Keratinocyte (primary cell): ENCODE measurements at regions not wholly inside any gene's neighbourhood (a gene's known extent, or its start where the extent isn't known, plus 50 kb on each side); places are given as distances from the start of the nearest gene placed in this dataset.

Source experiments
- DNase-seq: peaks from one replicate; pipeline ENCODE4 v3.0.0-alpha.2; 2011; ENCODE audit warnings: low read depth, missing footprints, low spot score
- FAIRE-seq: peaks from 2 replicates; lab custom pipeline; 2011; peaks lifted over from hg19 to GRCh38; lab: Jason Lieb, UNC
- H2AFZ ChIP-seq: 2 replicates; pipeline ENCODE4 v1.6.0; 2012; ENCODE audit warnings: low read length, control low read depth, inconsistent platforms; ENCODE audit not compliant: control insufficient read depth
- H3K27ac ChIP-seq: 2 replicates; pipeline ENCODE4 v1.5.1; 2011; ENCODE audit warnings: low read length; ENCODE audit not compliant: control insufficient read depth, insufficient read depth
- H3K27me3 ChIP-seq: 3 replicates; pipeline ENCODE4 v1.6.0; 2011; ENCODE audit warnings: low read length; ENCODE audit not compliant: control insufficient read depth, insufficient read depth; ENCODE audit errors: extremely low read depth
- H3K36me3 ChIP-seq, 2 experiments: 2 replicates in 1 of 2; 3 replicates in 1 of 2; pipeline ENCODE4 v1.5.1; 2011; ENCODE audit warnings: low read length in 2 of 2, mild to moderate bottlenecking in 1 of 2; ENCODE audit not compliant: control insufficient read depth in 2 of 2, insufficient read depth in 2 of 2; ENCODE audit errors: extremely low read depth in 1 of 2
- H3K4me1 ChIP-seq: 3 replicates; pipeline ENCODE4 v1.5.1; 2011; ENCODE audit warnings: low read length; ENCODE audit not compliant: control insufficient read depth, insufficient read depth; ENCODE audit errors: extremely low read depth
- H3K4me2 ChIP-seq: 3 replicates; pipeline ENCODE4 v1.6.0; 2011; ENCODE audit warnings: low read depth, low read length; ENCODE audit not compliant: control insufficient read depth, insufficient read depth; ENCODE audit errors: extremely low read depth
- H3K4me3 ChIP-seq, 3 experiments: fragments of 200-600 bp in 1 of 3; sonication (generic) in 1 of 3; 2 replicates in 2 of 3; 3 replicates in 1 of 3; pipeline ENCODE4 v1.5.1; 2011 to 2016; ENCODE audit warnings: low read length in 3 of 3, mild to moderate bottlenecking in 3 of 3, control low read depth in 2 of 3, inconsistent platforms in 1 of 3, low read depth in 1 of 3, mixed read lengths in 1 of 3, mixed run types in 1 of 3, moderate library complexity in 1 of 3; ENCODE audit not compliant: control insufficient read depth in 2 of 3, insufficient read depth in 2 of 3; ENCODE audit errors: extremely low read depth in 1 of 3
- H3K79me2 ChIP-seq: 2 replicates; pipeline ENCODE4 v1.6.0; 2012; ENCODE audit warnings: low read length; ENCODE audit not compliant: control insufficient read depth, insufficient read depth
- H3K9ac ChIP-seq: 3 replicates; pipeline ENCODE4 v1.6.0; 2011; ENCODE audit warnings: low read length; ENCODE audit not compliant: control insufficient read depth, insufficient read depth; ENCODE audit errors: extremely low read depth
- H3K9me1 ChIP-seq: 3 replicates; pipeline ENCODE4 v1.6.0; 2011; ENCODE audit warnings: low read length; ENCODE audit not compliant: control insufficient read depth, insufficient read depth; ENCODE audit errors: extremely low read depth
- H3K9me3 ChIP-seq: 2 replicates; pipeline ENCODE4 v1.5.1; 2012; ENCODE audit warnings: low read depth, low read length; ENCODE audit not compliant: control insufficient read depth
- H4K20me1 ChIP-seq: 3 replicates; pipeline ENCODE4 v1.6.0; 2011; ENCODE audit warnings: low read length; ENCODE audit not compliant: control insufficient read depth, insufficient read depth; ENCODE audit errors: extremely low read depth
- CTCF ChIP-seq, 3 experiments: IDR thresholded peaks in 1 of 3; conservative IDR thresholded peaks in 1 of 3; optimal IDR thresholded peaks in 1 of 3; 2 replicates in 2 of 3; 3 replicates in 1 of 3; pipeline versions ENCODE3 to v1.5.1; 2011; ENCODE audit warnings: low read length in 3 of 3, mild to moderate bottlenecking in 3 of 3, moderate library complexity in 2 of 3, control low read depth in 1 of 3, inconsistent platforms in 1 of 3; ENCODE audit not compliant: insufficient read depth in 2 of 3; ENCODE audit errors: extremely low read depth in 1 of 3
- EZH2 ChIP-seq: IDR thresholded peaks from one replicate; pipeline ENCODE4 v1.6.1; 2012; ENCODE audit warnings: inconsistent platforms, mild to moderate bottlenecking, low read length, moderate library complexity
- dilution Hi-C: fragments of 300-500 bp; cut with MboI; formaldehyde crosslinking; loops from one replicate; pipeline ENCODE4 v1.7.0; 2020; ENCODE audit warnings: low sequenced_read_pairs; ENCODE audit not compliant: extremely low pct_ligation_motif_present

- dilution Hi-C loops, result no loop called here
- Histone ChIP-seq H3K27me3 (no peaks in the 10 kb centered on the region), H3K4me2 (no peak overlapping the region), H3K27ac (no peak overlapping the region), H3K9me1 (no peaks in the 10 kb centered on the region), H3K9me3 (no peaks in the 10 kb centered on the region), H3K36me3 (no peaks in the 10 kb centered on the region), H3K9ac (no peak overlapping the region), H2AFZ (no peak overlapping the region), H3K4me3 (no peak overlapping the region), H4K20me1 (no peaks in the 10 kb centered on the region), H3K4me1 (no peaks in the 10 kb centered on the region), H3K79me2 (no peaks in the 10 kb centered on the region)
- FAIRE-seq (no peak), DNase-seq (no peak)
- TF ChIP-seq CTCF (optimal IDR thresholded peaks at IDR 0.05 in 1 of 3, IDR thresholded peaks at IDR 0.05 in 1 of 3, conservative IDR thresholded peaks at IDR 0.05 in 1 of 3; ENCODE audit: extremely low read depth in 1 of 3, insufficient read depth in 2 of 3, low read length in 3 of 3) (no peak), EZH2 (no peak)
Measured at GRCh38 chr6:146878952-146879340, 280.2 kb downstream of the ADGB start.

- FAIRE-seq (no peak), DNase-seq (no peak)
- no peaks in the 10 kb centered on the region for H3K9me1 ChIP-seq
- TF ChIP-seq EZH2 (no peak), CTCF (optimal IDR thresholded peaks at IDR 0.05 in 1 of 3, IDR thresholded peaks at IDR 0.05 in 1 of 3, conservative IDR thresholded peaks at IDR 0.05 in 1 of 3; ENCODE audit: extremely low read depth in 1 of 3, insufficient read depth in 2 of 3, low read length in 3 of 3) (no peak)
- no peaks in the 10 kb centered on the region for H3K36me3 ChIP-seq
- no peaks in the 10 kb centered on the region for H3K9me3 ChIP-seq
- no peak overlapping the region for H3K4me2 ChIP-seq
- H3K4me1 ChIP-seq, result no peaks in the 10 kb centered on the region
- H4K20me1 ChIP-seq, result no peaks in the 10 kb centered on the region
- no peak overlapping the region for H3K27ac ChIP-seq
- H2AFZ ChIP-seq, result no peak overlapping the region
- no peak overlapping the region for H3K9ac ChIP-seq
- dilution Hi-C loops, result no loop called here
- no peaks in the 10 kb centered on the region for H3K27me3 ChIP-seq
- no peaks in the 10 kb centered on the region for H3K79me2 ChIP-seq
- H3K4me3 ChIP-seq, result no peak overlapping the region
Measured at GRCh38 chr6:146879406-146880117, 280.8 kb downstream of the ADGB start.
